ENCODE measurements at regions not wholly inside any gene's neighbourhood (a gene's known extent, or its start where the extent isn't known, plus 50 kb on each side); places are given as distances from the start of the nearest gene placed in this dataset.

- no peak for TF ChIP-seq CTCF (IDR thresholded peaks at IDR 0.05)
- no peak for TF ChIP-seq TCF7L2 (IDR thresholded peaks at IDR 0.05; ENCODE audit: low read depth, low read length)
- no peak for TF ChIP-seq POLR2AphosphoS5 (IDR thresholded peaks at IDR 0.05; ENCODE audit: low read depth, low read length)
Measured at GRCh38 chr11:106480581-106481190, 403.2 kb downstream of the AASDHPPT start.
